ENCODE measurements at regions not wholly inside any gene's neighbourhood (a gene's known extent, or its start where the extent isn't known, plus 50 kb on each side); places are given as distances from the start of the nearest gene placed in this dataset.

GRCh38 chr3:116834816-116835215, 125.2 kb downstream of the TUSC7 start:
- no peak for TF ChIP-seq CTCF (IDR thresholded peaks at IDR 0.05; ENCODE audit: insufficient read depth, low read depth, low read length)
- TF ChIP-seq EZH2 (IDR thresholded peaks at IDR 0.05; ENCODE audit: insufficient read depth, low read length) = no peak

Measured in astrocyte (in vitro differentiated cells and primary cell).